HepG2 (cell line): ENCODE measurements at regions not wholly inside any gene's neighbourhood (a gene's known extent, or its start where the extent isn't known, plus 50 kb on each side); places are given as distances from the start of the nearest gene placed in this dataset.

Experiments used
- ATAC-seq: fragments of 200-7000 bp; cut with Tn5 transposase; 3 replicates; pipeline ENCODE4 v1.9.1; 2020; ENCODE audit warnings: mild to moderate bottlenecking, moderate library complexity
- BruUV-seq: library from RNA; stranded (reverse); fragments of 400-500 nt; replicated peaks from 2 replicates; lab custom pipeline; 2021; lab: Mats Ljungman, UMichigan
- CTCF ChIA-PET: fragments of 300-600 bp; formaldehyde crosslinking; extraction: SDS; loops from one replicate; lab custom pipeline; 2021; ENCODE audit warnings: low total read pairs, inconsistent platforms, low intra/inter-chr PET ratio; lab: Yijun Ruan, JAX
- POLR2A ChIA-PET: fragments of 350-600 bp; sonication (Branson Sonifier 250); formaldehyde crosslinking; loops from one replicate; lab custom pipeline; 2020; ENCODE audit warnings: antibody characterized with exemption, inconsistent platforms; lab: Yijun Ruan, JAX
- DNase-seq: peaks from one replicate; pipeline ENCODE4 v3.0.0-alpha.2; 2015; ENCODE audit warnings: low spot score
- FAIRE-seq: peaks from 3 replicates; lab custom pipeline; 2011; peaks lifted over from hg19 to GRCh38; lab: Jason Lieb, UNC
- H2AFZ ChIP-seq: one replicate; pipeline ENCODE4 v1.6.1; 2011; ENCODE audit warnings: low read length, inconsistent platforms
- H3K27ac ChIP-seq: fragments of 300-600 bp; 3 replicates; pipeline ENCODE4 v1.8.0; 2011; ENCODE audit warnings: mixed run types, mild to moderate bottlenecking, mixed read lengths, low read length, inconsistent platforms; ENCODE audit not compliant: insufficient read depth; ENCODE audit errors: extremely low read length
- H3K27me3 ChIP-seq, 2 experiments: fragments of 200-600 bp in 1 of 2; 2 replicates in 1 of 2; 3 replicates in 1 of 2; pipeline versions ENCODE4 v1.6.0 to v1.8.0; 2011; ENCODE audit warnings: low read length in 2 of 2, mild to moderate bottlenecking in 2 of 2, moderate library complexity in 2 of 2, inconsistent platforms in 1 of 2; ENCODE audit not compliant: insufficient read depth in 2 of 2, control insufficient read depth in 1 of 2
- H3K36me3 ChIP-seq, 2 experiments: fragments of 200-600 bp in 1 of 2; replicated peaks in 1 of 2; 2 replicates in 1 of 2; 3 replicates in 1 of 2; pipeline versions ENCODE4 v1.5.1 to v1.8.0; 2011; ENCODE audit warnings: low read length in 2 of 2, inconsistent platforms in 1 of 2; ENCODE audit not compliant: insufficient read depth in 2 of 2, control insufficient read depth in 1 of 2
- H3K4me1 ChIP-seq: 2 replicates; pipeline ENCODE4 v1.5.1; 2012; ENCODE audit warnings: low read length, inconsistent platforms; ENCODE audit not compliant: insufficient read depth
- H3K4me2 ChIP-seq: 2 replicates; pipeline ENCODE4 v1.6.0; 2011; ENCODE audit warnings: low read depth, low read length, inconsistent platforms
- H3K4me3 ChIP-seq, 3 experiments: fragments of 200-600 bp in 1 of 3; sonication (generic), shearing (Covaris generic) in 1 of 3; replicated peaks in 1 of 3; 2 replicates each; pipeline ENCODE4 v1.5.1; 2011 to 2016; ENCODE audit warnings: low read length in 3 of 3, inconsistent platforms in 2 of 3, low read depth in 2 of 3, mild to moderate bottlenecking in 2 of 3, control low read depth in 1 of 3, mixed read lengths in 1 of 3; ENCODE audit not compliant: insufficient read depth in 1 of 3
- H3K79me2 ChIP-seq: one replicate; pipeline ENCODE4 v1.6.1; 2011; ENCODE audit warnings: low read length, inconsistent platforms; ENCODE audit not compliant: insufficient read depth
- H3K9ac ChIP-seq: 2 replicates; pipeline ENCODE4 v1.6.0; 2011; ENCODE audit warnings: mild to moderate bottlenecking, low read depth, low read length, inconsistent platforms; ENCODE audit not compliant: insufficient read depth
- H3K9me3 ChIP-seq: 2 replicates; pipeline ENCODE4 v1.5.1; 2012; ENCODE audit warnings: mild to moderate bottlenecking, low read length
- H4K20me1 ChIP-seq: 2 replicates; pipeline ENCODE4 v1.6.0; 2011; ENCODE audit warnings: inconsistent platforms, mild to moderate bottlenecking, low read length, moderate library complexity; ENCODE audit not compliant: insufficient read depth
- CEBPG ChIP-seq: IDR thresholded peaks from 2 replicates; pipeline ENCODE4 v1.6.1; 2016
- ZNF333 ChIP-seq: sonication (generic); formaldehyde crosslinking; IDR thresholded peaks from 2 replicates; pipeline ENCODE4 v1.4.0; 2020; ENCODE audit warnings: mild to moderate bottlenecking, missing genetic modification reagents, borderline replicate concordance
- ZNF460 ChIP-seq: sonication (generic); formaldehyde crosslinking; IDR thresholded peaks from 2 replicates; pipeline ENCODE4 v1.5.1; 2020; ENCODE audit warnings: missing genetic modification reagents, mild to moderate bottlenecking, borderline replicate concordance
- ZNF605 ChIP-seq: sonication (generic); formaldehyde crosslinking; IDR thresholded peaks from 2 replicates; pipeline ENCODE4 v1.8.0; 2022; ENCODE audit warnings: mild to moderate bottlenecking, missing genetic modification reagents
- ZNF660 ChIP-seq: sonication (generic); formaldehyde crosslinking; IDR thresholded peaks from 2 replicates; pipeline ENCODE4 v1.5.1; 2020; ENCODE audit warnings: mild to moderate bottlenecking, low read depth, missing genetic modification reagents, borderline replicate concordance
- ZNF670 ChIP-seq: sonication (generic); formaldehyde crosslinking; IDR thresholded peaks from 2 replicates; pipeline ENCODE4 v1.8.0; 2022; ENCODE audit warnings: mild to moderate bottlenecking, missing genetic modification reagents, borderline replicate concordance
- WGBS: methylation state at CpG from one replicate; pipeline ENCODE4 v1.1.6; 2017; ENCODE audit warnings: low lambda C conversion rate; 5-methylcytosine and 5-hydroxymethylcytosine counted together
- in situ Hi-C: cut with HindIII; loops from 2 replicates; pipeline ENCODE4 v1.10.0; 2017; ENCODE audit warnings: low pct_unique_long_range_greater_than_20kb; ENCODE audit not compliant: extremely low pct_ligation_motif_present
- intact Hi-C: fragments of 100-400 bp; cut with micrococcal nuclease; formaldehyde crosslinking; loops from one replicate; pipeline ENCODE4 v1.10.0; 2022; ENCODE audit not compliant: unreplicated experiment
- TF ChIP-seq, protein P1 (sequence below): fragments of 450-650 bp; IDR thresholded peaks from 2 replicates; pipeline ENCODE4 v1.6.1; 2016
- TF ChIP-seq, protein P2 (sequence below): sonication (generic); formaldehyde crosslinking; conservative IDR thresholded peaks from 2 replicates; pipeline ENCODE4 v1.4.0; 2020; ENCODE audit warnings: missing genetic modification reagents
- TF ChIP-seq, protein P3 (sequence below): conservative IDR thresholded peaks from 2 replicates; pipeline ENCODE4 v1.6.1; 2018; ENCODE audit warnings: missing genetic modification reagents
- TF ChIP-seq, protein P4 (sequence below): sonication (generic); formaldehyde crosslinking; IDR thresholded peaks from 2 replicates; pipeline ENCODE4 v1.4.0; 2020; ENCODE audit warnings: mild to moderate bottlenecking, missing genetic modification reagents

DNA sequence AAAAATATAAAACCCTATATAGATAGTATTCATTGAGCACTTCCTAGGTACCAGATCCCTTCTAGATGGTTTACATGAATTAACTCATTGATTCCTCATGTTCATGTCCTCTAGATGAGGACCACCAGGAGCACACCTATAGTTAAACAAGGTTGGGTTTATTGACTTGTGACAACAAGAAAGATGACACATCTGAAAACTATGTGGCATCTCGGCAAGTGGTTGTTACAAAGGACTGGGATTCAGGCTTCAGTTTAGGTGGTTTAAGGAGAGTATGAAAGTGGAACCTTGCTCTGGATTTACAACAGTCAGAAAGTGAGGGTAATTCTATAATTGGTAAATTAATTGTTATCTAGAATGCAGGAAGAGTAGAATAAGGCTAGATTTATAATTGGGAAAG, 99.0 kb upstream of the PHF14 start:
- no peak overlapping the region for H2AFZ ChIP-seq
- H3K27me3 ChIP-seq: no peaks in the 10 kb centered on the region
- H3K36me3 ChIP-seq: no peaks in the 10 kb centered on the region
- no peak overlapping the region for H3K27ac ChIP-seq
- no peak overlapping the region for H3K9ac ChIP-seq
- H3K9me3 ChIP-seq: no peaks in the 10 kb centered on the region
- ChIA-PET POLR2A (no interaction called here), CTCF (no interaction called here)
- ATAC-seq (no peak), FAIRE-seq (no peak), DNase-seq (peak; percentile 3)
- WGBS: 4% methylated on average over 1 of the region's 1 CpG
- H3K4me3 ChIP-seq: no peak overlapping the region
- H3K4me2 ChIP-seq: no peak overlapping the region
- intact Hi-C loops: no loop called here
- no TSS peak for BruUV-seq
- H3K4me1 ChIP-seq: no peaks in the 10 kb centered on the region
- no peaks in the 10 kb centered on the region for H3K79me2 ChIP-seq
- no peaks in the 10 kb centered on the region for H4K20me1 ChIP-seq
- in situ Hi-C loops: no loop called here
- no peak for TF ChIP-seq ZNF333
- no peak for TF ChIP-seq ZNF660 (CRISPR knock-in tag)
- TF ChIP-seq, protein P1, sequence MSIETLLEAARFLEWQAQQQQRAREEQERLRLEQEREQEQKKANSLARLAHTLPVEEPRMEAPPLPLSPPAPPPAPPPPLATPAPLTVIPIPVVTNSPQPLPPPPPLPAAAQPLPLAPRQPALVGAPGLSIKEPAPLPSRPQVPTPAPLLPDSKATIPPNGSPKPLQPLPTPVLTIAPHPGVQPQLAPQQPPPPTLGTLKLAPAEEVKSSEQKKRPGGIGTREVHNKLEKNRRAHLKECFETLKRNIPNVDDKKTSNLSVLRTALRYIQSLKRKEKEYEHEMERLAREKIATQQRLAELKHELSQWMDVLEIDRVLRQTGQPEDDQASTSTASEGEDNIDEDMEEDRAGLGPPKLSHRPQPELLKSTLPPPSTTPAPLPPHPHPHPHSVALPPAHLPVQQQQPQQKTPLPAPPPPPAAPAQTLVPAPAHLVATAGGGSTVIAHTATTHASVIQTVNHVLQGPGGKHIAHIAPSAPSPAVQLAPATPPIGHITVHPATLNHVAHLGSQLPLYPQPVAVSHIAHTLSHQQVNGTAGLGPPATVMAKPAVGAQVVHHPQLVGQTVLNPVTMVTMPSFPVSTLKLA: no peak
- no peak for TF ChIP-seq ZNF670 (CRISPR knock-in tag)
- TF ChIP-seq ZNF605 (CRISPR knock-in tag): no peak
- TF ChIP-seq, protein P2, sequence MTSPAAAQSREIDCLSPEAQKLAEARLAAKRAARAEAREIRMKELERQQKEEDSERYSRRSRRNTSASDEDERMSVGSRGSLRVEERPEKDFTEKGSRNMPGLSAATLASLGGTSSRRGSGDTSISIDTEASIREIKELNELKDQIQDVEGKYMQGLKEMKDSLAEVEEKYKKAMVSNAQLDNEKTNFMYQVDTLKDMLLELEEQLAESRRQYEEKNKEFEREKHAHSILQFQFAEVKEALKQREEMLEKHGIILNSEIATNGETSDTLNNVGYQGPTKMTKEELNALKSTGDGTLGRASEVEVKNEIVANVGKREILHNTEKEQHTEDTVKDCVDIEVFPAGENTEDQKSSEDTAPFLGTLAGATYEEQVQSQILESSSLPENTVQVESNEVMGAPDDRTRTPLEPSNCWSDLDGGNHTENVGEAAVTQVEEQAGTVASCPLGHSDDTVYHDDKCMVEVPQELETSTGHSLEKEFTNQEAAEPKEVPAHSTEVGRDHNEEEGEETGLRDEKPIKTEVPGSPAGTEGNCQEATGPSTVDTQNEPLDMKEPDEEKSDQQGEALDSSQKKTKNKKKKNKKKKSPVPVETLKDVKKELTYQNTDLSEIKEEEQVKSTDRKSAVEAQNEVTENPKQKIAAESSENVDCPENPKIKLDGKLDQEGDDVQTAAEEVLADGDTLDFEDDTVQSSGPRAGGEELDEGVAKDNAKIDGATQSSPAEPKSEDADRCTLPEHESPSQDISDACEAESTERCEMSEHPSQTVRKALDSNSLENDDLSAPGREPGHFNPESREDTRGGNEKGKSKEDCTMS (CRISPR knock-in tag): no peak
- TF ChIP-seq, protein P3, sequence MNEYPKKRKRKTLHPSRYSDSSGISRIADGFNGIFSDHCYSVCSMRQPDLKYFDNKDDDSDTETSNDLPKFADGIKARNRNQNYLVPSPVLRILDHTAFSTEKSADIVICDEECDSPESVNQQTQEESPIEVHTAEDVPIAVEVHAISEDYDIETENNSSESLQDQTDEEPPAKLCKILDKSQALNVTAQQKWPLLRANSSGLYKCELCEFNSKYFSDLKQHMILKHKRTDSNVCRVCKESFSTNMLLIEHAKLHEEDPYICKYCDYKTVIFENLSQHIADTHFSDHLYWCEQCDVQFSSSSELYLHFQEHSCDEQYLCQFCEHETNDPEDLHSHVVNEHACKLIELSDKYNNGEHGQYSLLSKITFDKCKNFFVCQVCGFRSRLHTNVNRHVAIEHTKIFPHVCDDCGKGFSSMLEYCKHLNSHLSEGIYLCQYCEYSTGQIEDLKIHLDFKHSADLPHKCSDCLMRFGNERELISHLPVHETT (CRISPR knock-in tag): no peak
- no peak for TF ChIP-seq ZNF460 (CRISPR knock-in tag)
- TF ChIP-seq, protein P4, sequence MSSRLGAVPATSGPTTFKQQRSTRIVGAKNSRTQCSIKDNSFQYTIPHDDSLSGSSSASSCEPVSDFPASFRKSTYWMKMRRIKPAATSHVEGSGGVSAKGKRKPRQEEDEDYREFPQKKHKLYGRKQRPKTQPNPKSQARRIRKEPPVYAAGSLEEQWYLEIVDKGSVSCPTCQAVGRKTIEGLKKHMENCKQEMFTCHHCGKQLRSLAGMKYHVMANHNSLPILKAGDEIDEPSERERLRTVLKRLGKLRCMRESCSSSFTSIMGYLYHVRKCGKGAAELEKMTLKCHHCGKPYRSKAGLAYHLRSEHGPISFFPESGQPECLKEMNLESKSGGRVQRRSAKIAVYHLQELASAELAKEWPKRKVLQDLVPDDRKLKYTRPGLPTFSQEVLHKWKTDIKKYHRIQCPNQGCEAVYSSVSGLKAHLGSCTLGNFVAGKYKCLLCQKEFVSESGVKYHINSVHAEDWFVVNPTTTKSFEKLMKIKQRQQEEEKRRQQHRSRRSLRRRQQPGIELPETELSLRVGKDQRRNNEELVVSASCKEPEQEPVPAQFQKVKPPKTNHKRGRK: no peak
- TF ChIP-seq CEBPG: no peak
